ENCODE measurements at regions not wholly inside any gene's neighbourhood (a gene's known extent, or its start where the extent isn't known, plus 50 kb on each side); places are given as distances from the start of the nearest gene placed in this dataset.

- no peak for TF ChIP-seq CTCF (IDR thresholded peaks at IDR 0.05)
- intact Hi-C loops (cut with DNase I), result no loop called here
- Histone ChIP-seq H3K27ac (no peak overlapping the region), H3K4me1 (no peaks in the 10 kb centered on the region), H3K4me3 (no peak overlapping the region), H3K27me3 (ENCODE audit: low read depth) (no peaks in the 10 kb centered on the region), H3K9me3 (peaks cover 1% of the 10 kb centered on the region), H3K36me3 (no peaks in the 10 kb centered on the region)
- no peak for DNase-seq
- no peak for ATAC-seq
Measured at GRCh38 chr13:70889163-70889562, 780.9 kb upstream of the KLHL1 start.

DNA sequence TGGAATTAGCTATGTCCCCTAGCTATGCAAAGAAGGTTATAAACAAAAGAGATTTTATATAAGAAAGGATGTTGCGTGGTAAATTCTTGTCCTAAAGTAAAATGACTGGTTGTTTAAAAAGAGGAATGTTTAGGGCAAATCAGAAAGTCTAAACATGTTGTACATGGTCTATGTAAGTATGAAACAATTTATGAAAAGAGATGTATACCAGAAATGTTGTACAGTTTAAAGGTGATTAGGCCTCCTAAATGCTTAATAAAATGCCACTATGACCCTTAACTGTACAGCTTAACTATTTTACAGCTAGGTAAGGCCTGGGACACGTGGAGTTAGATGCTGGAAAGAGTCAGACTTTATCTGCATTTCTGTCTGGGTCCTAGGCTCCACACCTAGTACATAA lies 775.9 kb upstream of the KLHL1 start:
- Histone ChIP-seq H3K27me3 (ENCODE audit: low read depth) (no peaks in the 10 kb centered on the region), H3K36me3 (no peaks in the 10 kb centered on the region), H3K9me3 (peaks cover 2% of the 10 kb centered on the region), H3K4me3 (no peak overlapping the region), H3K4me1 (no peaks in the 10 kb centered on the region), H3K27ac (no peak overlapping the region)
- no peak for TF ChIP-seq CTCF (IDR thresholded peaks at IDR 0.05)
- intact Hi-C loops (cut with DNase I), result no loop called here
- ATAC-seq (no peak), DNase-seq (no peak)

GRCh38 chr13:70874636-70875035 lies 766.4 kb upstream of the KLHL1 start:
- ATAC-seq, result no peak
- H3K4me3 ChIP-seq, result no peak overlapping the region
- H3K27me3 ChIP-seq (ENCODE audit: low read depth), result no peaks in the 10 kb centered on the region
- DNase-seq, result no peak
- intact Hi-C loops (cut with DNase I), result no loop called here
- H3K36me3 ChIP-seq, result no peaks in the 10 kb centered on the region
- no peaks in the 10 kb centered on the region for H3K4me1 ChIP-seq
- H3K9me3 ChIP-seq, result no peaks in the 10 kb centered on the region
- TF ChIP-seq CTCF (IDR thresholded peaks at IDR 0.05), result no peak
- no peak overlapping the region for H3K27ac ChIP-seq

GRCh38 chr13:70864731-70865130 lies 756.5 kb upstream of the KLHL1 start:
- Histone ChIP-seq H3K4me3 (no peak overlapping the region), H3K9me3 (no peaks in the 10 kb centered on the region), H3K27ac (no peak overlapping the region), H3K4me1 (no peaks in the 10 kb centered on the region), H3K27me3 (ENCODE audit: low read depth) (no peaks in the 10 kb centered on the region), H3K36me3 (no peaks in the 10 kb centered on the region)
- no peak for TF ChIP-seq CTCF (IDR thresholded peaks at IDR 0.05)
- intact Hi-C loops (cut with DNase I), result no loop called here
- no peak for ATAC-seq
- DNase-seq, result no peak

DNA sequence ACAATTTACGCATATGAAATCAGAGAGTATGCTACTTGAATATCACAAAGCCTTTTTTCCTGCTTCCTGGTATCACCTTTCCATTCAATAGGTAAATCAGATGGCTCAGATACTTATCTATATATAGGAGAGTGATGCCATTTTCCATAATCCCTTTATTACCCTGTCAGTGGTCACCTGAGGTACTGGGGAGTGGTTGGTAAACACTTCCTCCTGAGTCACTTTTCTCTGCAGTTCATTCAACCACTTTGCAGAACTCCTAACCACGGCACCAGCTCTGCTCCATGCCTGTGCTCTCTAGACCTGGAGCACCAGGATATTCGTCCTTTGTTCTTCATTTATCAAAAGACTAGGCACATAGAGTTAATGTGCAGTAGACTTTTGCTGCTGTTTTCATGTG lies 748.5 kb upstream of the KLHL1 start:
- no peaks in the 10 kb centered on the region for H3K4me1 ChIP-seq
- no peaks in the 10 kb centered on the region for H3K9me3 ChIP-seq
- intact Hi-C loops (cut with DNase I), result no loop called here
- H3K4me3 ChIP-seq, result no peak overlapping the region
- H3K36me3 ChIP-seq, result no peaks in the 10 kb centered on the region
- no peak overlapping the region for H3K27ac ChIP-seq
- no peaks in the 10 kb centered on the region for H3K27me3 ChIP-seq (ENCODE audit: low read depth)
- no peak for DNase-seq
- ATAC-seq, result no peak
- no peak for TF ChIP-seq CTCF (IDR thresholded peaks at IDR 0.05)

DNA sequence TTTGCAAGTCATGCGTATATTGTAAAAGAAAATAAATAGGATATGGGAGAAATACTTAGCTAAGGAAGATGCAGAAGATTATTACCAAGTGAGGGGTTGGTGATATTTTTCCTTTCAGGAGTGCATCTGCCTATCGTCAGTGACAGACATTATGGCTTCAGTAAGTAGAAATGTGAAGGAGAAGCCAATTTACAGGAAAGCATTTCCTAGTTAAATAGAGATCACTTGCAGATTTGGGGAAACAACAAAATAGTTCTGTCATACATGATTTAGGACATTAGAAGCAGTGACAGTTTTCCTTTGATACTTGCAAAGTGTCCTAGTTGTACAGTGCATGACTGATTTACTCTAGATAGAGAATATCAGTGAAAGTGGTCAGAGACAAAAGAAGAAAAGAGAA lies 747.8 kb upstream of the KLHL1 start:
- ATAC-seq (no peak), DNase-seq (no peak)
- Histone ChIP-seq H3K4me3 (no peak overlapping the region), H3K4me1 (no peaks in the 10 kb centered on the region), H3K27me3 (ENCODE audit: low read depth) (no peaks in the 10 kb centered on the region), H3K9me3 (no peaks in the 10 kb centered on the region), H3K36me3 (no peaks in the 10 kb centered on the region), H3K27ac (no peak overlapping the region)
- intact Hi-C loops (cut with DNase I), result no loop called here
- no peak for TF ChIP-seq CTCF (IDR thresholded peaks at IDR 0.05)
